GM19463 (cell line): ENCODE measurements at regions not wholly inside any gene's neighbourhood (a gene's known extent, or its start where the extent isn't known, plus 50 kb on each side); places are given as distances from the start of the nearest gene placed in this dataset.
A peak's percentile ranks its signal among the peaks of the same experiment; 100 is the strongest.

ENCODE experiments used
- ATAC-seq: cut with Tn5 transposase; IDR thresholded peaks from one replicate; pipeline ENCODE4 v1.9.1; 2021; ENCODE audit warnings: mild to moderate bottlenecking, moderate library complexity; ENCODE audit not compliant: unreplicated experiment

DNA sequence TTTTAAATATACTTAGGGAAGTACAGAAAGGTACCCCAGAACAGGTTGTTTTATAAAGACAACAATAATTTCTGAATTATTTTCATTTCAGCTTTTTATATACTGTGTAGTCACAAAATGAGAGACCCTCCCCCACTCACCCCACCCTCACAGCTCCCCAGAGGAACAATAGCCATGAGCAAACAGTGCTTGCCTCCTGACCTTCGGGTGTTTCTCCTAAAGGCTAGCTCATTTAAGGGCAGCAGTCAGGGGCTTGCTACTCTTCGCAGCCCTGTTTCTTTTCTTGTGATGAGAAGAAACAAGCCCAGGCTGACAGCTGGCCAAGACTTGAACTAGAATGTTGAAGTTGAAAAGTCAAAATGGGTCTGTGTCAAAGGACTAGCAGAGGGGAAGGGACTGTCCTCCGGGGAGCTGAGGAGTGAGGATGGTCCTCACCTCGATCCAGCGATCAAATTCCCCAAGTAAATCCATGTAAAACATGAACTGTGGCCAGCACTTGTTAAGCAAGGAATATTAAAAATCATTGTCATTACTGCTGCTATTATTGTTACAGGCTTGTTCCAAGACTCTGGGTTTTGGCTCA is 133.8 kb upstream of the ARHGAP5 start:
- no peak for ATAC-seq

DNA sequence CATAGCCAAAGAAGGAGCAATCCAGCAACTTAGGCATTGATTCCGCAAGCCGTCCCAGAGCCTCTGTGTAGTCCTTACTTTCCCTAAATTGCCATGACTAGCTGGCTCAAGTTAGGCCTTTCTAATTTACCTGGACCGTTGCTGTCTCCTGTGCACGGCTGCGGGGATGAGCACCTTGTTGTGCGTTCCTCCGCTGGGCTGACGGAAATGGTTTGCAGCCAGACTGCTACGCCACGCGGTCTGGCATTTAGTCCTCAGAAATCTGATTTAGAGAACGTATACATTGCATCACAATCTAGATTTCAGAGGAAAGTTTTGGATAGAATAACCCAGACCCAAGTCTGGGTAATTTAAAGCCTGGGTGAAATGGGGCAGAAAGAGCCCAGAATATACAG is 133.2 kb upstream of the ARHGAP5 start:
- no peak for ATAC-seq

DNA sequence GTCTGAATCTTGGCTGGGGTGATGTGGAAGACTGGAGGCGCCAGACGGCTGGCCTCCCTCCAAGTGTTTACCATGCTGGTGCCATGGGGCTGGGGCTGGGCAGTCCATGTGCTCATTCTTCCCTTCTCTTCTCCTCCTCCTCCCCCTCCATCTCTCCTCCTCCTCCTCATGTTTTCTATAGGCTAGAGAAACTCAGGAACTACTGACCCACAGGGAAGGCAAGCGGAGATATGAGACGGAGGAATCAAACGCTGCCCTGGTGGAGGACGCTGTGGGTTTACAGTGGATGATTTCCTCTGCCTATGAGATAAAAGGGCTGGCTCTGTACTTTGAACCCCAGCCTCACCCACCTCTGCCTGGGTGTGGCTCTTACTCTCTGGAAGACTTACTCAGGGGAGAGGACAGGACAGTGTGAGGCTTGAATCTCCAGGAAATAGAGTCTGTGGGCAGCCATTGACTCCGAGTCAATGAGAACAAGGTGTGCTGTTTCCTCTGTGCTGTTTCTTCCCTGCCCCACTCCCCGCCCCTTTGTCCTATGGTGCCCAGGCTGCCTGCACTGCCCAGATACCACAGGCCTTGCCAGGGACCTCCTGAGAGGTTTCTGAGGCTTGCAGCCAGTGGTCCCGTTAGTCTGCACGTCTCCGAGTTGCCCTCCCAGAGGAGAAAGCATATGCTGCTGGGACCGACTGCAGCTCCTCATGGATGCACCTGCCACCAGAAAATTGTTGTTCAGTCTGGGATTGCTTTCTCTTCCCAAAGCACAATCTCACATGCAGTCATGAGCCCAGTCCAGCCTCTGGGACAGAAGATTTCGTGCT is 132.6 kb upstream of the ARHGAP5 start:
- ATAC-seq, result no peak

DNA sequence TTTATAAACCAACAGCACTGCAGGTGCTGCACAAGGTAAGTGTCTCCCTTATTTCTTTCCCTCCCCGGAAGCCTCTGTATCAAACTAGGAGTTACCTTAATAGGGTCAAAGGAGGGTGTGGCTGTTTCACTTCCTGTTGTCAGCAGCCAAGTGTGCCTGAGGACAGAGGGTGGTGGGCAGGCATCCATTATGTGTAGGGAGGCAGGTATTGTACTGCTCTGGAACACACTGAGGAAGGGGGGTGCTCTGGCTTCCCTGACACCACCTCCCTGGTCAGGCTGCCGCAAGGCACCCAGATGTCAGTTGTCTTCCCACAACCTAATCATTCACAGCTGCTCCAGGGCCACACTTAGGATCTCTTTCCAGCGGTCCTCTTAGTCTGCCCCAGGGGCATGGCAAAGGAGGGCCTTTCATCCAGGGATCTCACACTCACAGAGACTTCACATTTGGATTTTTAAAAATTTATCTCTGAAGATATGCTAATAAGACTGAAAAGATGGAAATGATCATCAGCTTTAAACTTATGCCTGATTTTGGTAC is 132.0 kb upstream of the ARHGAP5 start:
- peak; percentile 89 for ATAC-seq

DNA sequence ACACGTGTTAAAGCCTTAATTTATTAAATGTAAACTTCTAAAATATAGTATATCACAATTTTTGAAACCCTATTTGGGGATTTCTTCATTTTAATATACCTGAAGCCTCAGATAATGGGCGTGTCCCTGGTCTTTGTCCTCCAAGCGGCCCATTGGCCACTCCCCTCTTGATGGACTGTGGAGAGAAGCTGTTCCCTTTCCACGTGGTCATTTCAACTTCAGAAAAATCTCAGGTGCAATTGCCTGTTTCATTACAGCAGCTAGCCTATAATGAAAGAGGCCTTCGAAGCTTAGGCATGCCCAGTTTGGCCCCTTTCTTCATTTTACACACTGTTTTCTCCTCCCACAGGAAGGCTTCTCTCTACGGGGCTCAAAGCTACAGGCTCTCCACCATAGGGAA is 131.4 kb upstream of the ARHGAP5 start:
- no peak for ATAC-seq

DNA sequence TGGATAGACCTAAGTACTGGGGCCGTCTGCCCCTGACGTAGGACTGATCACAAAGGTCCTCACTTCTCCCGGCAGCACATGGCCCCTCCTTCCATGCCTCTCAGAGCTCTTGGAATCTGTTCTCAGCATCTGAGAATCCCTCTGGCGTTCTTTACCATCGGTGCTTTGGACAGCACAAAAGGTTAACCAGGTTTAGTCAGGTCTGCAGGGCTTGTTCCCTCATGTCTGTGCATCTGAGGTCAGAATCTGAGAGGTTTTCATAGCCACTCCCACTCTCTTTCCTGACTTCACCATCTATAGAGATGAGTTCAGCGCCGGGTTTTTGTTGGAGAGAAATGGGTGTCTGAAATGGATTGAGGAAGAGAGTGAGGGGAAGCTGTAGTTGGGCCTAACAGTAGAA is 130.0 kb upstream of the ARHGAP5 start:
- ATAC-seq, result no peak

DNA sequence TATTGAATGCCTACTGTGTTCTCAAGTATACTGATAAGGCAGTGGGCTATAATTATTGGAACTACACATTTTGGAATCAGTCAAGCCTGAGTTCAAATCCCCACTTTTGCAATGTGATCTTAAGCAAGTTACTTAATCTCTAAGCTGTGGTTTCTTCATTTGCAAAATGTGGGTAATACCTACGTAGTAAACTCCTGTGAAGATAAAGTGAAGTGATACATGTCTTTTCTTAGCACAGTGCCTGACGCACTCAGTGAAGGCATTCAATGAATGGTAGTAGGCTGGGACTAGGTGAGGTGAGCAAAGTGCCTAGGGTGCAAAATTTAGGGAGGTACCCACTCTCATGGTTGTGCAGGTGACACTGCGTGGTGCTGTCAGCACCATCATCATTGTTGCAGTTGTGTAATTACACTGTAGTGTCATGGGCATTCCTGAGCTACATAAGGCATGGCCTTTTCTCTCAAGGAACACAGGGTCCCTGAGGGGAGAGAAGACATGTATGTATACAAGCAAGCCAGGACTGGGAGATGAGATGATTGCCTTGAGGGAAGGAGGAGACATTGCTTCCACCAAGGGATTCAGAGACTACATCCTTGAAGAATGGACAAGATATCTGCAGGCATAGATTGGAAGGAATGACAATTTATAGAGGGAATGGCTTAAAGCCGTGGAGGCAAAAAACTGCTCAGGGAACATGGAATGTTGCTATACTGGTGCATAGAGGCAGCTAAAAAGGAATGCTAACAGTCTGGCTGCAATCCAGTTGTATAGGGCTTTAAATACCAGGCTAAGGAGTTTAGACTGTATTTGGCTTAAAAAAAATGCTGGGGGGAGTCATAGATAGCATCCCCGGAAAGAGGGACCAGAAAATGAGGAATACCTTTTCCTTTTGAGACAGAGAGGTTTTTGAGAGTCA is 129.2 kb upstream of the ARHGAP5 start:
- ATAC-seq, result no peak

DNA sequence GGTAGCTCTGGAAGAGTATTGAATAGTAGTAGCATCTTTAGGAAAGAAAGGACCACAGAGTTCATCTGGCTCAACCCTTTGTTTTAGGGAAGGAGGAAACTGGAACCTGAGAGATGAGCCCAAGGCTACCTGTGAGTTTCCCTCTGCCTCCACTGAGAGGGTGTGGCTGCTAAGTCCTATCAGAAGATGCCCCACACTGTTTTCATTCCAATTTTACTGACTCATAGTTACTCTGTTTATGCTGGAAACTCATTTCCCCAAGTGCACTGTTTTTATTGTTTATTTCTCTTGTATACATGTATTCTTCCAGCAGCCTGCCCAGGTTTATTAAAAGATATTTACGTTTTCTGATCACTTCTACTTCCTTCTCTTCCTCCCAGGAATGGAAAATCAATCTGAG is 127.4 kb upstream of the ARHGAP5 start:
- no peak for ATAC-seq

DNA sequence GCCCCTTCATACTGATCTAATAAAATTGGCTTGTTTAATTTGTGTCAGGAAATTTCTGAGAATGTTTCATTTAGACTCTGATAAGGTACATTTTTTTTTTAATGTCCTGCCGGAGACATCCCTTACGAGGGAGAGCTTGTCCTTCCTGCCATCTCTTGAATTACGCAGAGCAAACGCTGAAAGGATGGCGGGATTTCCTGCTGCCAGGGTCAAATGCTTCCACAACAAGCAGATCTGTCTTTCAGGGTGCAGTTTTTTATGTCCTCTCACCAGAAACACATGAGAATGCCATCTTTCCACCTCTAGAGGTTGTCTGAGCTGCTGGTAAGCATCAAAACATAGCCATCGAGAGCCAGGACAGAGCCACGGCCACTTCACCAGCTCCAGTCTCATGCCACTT is 126.8 kb upstream of the ARHGAP5 start:
- no peak for ATAC-seq

DNA sequence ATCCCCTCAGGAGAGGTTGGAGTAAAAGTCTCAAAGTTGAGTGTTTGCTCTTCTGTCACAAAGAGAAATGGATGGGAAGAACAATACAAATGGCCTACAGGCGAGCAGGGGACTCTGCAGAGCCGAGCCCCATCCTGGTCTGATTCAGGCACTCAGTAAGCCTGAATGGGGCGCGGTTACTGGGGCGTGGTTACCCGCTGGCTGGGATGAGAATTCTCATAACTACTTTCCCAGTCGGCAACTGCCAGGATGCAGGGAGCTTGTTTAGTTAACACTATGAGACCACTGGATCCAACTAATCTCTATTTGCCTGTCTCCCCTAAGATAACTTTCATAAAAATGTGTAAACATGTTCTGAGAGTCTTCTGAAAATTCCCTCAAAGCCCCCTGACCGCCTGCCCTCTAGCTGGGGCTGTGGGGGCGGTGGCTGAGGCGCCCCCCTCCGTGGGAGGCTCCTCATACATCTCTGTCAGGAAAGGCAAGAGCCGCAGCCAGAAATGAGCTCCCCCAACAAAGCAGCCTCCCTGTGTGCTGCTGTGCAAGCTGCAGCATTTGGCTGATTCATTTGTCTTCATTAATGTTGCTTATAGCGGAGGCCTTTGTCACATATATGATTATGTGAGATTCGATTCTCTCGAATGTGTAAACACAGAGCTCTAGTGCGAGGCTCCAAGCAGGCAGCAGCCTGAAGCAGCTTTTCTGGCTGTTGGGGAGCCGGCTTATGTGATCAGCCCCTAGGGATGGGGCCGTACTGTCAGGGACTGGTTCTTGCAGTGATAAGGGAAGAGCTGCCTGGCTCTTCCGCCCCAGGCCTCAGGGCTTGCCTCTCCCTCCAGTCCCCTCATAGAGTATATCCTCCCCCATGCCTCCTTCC is 126.1 kb upstream of the ARHGAP5 start:
- ATAC-seq, result no peak

DNA sequence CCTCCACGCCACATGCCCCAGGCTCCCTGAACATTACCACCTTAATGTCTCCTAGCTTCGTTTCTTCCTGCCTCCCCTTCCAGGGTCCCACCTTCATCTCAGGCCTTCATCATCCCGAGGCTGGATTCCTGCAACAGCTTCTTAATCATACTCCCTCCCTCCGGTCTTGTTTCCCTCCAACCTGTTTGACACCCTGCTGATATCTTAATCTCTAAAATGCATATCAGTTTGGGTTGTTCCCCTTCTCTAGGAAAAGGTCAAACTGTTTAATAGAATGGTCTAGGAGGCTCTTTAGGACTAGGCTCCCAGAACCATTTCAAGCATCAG is 125.5 kb upstream of the ARHGAP5 start:
- no peak for ATAC-seq

DNA sequence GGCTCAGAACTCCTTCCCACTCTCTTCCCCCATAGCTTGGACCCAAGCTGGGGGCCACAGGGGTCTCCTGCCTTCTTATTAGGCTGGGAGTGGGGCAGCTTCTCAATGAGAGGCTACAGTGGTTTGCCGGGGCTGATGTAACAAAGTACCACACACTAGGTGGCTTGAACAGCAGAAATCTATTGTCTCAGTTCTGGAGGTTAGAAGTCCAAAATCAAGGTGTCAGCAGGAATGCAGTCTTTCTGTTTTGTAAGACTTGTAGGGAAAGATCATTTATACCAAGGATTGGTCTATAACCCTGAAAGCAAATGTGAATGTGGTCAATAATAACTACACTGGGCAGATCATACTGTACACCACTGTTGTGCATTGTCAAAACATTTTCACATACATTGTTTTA is 124.5 kb upstream of the ARHGAP5 start:
- ATAC-seq, result no peak

DNA sequence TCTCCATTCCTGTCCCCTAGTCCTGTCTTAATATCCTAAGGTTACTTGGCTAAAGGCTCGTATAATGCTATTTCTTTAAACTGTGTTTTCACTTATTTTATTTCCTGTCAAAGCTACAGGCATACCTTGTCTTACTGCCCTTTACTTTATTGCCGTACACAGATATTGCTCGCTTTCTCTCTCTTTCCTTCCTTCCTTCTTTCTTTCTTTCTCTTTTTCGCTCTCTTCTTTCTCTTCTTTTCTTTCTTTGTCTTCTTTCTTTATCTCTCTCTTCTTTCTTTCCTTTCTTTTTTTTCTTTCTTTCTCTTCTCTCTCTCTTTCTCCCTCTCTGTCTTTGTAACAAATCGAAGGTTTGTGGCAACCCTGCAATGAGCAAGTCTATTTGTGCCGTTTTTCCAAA is 123.9 kb upstream of the ARHGAP5 start:
- no peak for ATAC-seq

DNA sequence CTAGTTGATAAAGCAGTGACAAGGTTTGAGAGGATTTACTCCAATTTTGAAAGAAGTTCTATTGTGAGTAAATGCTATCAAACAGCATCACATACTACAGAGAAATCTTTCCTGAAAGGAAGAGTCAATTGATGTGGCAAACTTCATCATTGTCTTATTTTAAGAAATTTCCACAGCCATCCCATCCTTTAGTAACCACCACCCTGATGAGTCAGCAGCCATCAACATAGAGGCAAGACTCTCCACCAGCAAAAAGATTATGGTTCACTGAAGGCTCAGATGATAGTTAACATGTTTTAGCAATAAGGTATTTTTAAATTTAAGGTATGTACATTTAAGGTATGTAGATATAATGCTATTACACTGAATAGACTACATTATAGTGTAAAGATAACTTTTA is 122.1 kb upstream of the ARHGAP5 start:
- no peak for ATAC-seq

DNA sequence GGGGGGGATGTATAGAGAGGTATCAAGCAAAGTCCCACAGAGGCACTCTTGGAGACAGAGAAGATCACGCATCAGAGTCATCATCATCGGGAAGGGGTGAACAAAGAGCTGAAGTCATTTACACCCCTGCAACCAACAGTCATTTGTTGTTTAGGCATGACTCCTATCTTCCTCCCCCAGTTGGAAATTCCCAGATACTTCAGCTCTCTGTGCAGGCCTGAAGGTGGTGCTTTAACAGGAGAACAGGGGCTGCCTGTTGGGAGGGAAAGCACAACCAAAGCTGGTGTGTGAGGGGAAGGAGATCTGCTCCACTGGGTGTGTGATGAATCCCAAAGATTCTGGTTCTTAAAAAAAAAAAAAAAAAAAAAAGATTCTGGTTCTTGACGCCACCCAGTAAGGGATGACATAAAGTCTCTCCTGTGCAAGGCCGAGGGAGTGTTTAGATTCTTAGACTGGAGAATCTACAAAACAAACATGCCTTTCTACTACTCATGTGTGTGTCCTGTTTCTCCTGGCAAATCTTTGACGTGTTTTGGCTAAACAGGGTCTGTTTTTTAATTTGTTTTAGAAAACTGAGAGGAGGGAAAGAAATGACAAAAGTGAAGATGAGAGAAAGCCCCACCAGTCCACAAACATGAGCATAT is 121.0 kb upstream of the ARHGAP5 start:
- no peak for ATAC-seq

DNA sequence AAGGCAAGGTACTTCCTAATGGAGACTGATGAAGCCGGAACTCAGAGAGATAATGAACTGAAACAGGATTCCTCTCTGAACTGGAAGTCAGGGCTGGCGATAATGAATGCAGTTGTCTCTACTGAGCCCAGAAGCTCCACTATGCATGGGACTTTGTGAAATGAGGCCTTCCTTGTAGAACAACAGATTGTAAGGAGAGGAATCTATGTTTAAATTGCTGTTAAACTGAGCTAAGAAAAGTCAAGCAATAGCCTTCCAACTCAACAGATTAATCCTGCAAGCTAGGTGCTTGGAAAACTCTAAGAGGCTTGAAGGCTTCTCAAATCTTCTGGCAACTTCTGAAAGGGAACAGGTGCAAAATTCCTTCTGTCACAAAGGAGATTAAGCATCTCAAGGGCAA is 119.5 kb upstream of the ARHGAP5 start:
- no peak for ATAC-seq

DNA sequence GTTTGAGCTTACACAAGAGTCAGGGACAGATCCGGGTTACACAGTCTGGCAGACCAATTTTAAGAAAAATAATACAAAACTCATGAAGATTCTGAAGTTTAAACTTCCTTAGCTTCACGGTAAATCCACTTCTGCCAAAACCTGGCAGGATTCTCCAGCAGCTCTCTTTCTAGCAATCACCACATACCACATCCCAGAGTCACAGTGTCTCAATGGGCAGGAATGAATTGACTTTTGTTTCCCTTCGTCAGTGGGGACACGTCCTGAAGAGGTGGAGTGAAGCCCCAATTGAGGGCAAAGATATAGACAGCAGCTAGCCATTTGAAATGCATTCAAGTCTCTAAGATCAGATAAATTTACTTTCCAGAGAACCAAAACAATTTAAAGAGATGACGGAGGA is 117.1 kb upstream of the ARHGAP5 start:
- no peak for ATAC-seq

DNA sequence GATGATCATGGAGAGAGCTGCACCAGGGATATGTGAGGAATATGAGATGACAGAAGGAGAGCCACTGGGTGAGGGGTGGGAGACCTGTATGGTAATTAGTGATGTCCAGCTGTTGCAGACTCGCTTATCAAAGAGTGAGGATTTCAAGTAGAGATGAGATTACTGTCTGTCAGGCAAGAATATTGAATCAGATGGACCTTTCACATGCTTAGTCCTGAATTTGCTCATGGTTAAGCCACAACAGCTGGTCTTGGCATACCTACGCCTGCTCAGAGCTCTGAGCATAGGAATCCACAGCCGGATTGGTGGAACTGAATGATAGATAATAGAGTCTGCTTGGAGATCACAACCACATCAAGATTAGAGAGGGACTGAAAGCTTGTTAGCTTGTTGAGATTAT is 115.2 kb upstream of the ARHGAP5 start:
- ATAC-seq, result no peak

DNA sequence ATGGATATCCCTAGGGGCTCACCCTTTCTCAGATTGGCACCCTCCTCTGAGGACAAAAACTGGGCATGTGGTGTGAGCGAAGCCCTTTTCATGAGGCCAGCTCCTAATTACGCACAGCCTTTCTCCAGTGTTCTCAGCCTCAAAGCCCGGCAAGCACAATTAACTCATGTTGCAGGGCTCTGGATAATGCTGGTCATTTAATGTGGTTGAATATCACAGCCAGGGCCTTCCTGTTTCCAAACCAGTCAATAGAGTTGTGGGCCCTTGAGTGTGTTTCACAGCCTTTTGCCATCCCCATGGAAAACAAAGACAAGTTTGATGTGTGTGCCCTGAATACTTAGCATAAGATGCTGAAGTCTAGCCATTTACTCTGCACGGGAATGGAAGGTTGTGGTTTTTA is 114.2 kb upstream of the ARHGAP5 start:
- no peak for ATAC-seq

DNA sequence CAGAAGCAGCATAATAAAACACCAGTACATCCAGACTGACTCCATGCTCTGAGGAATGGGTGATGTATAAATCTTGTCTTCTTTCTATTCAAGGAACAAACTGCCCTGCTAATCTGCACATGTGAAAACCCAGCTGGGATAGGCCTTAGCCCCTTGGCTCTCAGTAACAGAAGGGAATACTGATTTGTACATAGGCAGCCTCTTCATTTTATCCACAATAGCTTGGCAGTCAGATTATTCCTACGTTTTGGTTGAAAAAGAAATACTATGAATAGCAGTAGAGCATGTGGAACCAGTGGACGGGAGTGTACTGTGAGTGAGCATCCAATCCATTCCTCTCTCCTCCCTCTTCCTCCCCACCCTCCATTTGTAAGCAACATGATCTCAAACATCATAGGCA is 113.5 kb upstream of the ARHGAP5 start:
- no peak for ATAC-seq
